ENCODE measurements at regions not wholly inside any gene's neighbourhood (a gene's known extent, or its start where the extent isn't known, plus 50 kb on each side); places are given as distances from the start of the nearest gene placed in this dataset.

GRCh38 chr4:145348291-145348690, 133.4 kb upstream of the SMAD1 start:
- in situ Hi-C loops (cut with HindIII; ENCODE audit: low sequenced_read_pairs), result no loop called here

GRCh38 chr4:145347684-145348083, 134.0 kb upstream of the SMAD1 start:
- in situ Hi-C loops (cut with HindIII; ENCODE audit: low sequenced_read_pairs), result no loop called here

GRCh38 chr4:145346081-145346480, 135.6 kb upstream of the SMAD1 start:
- in situ Hi-C loops (cut with HindIII; ENCODE audit: low sequenced_read_pairs), result no loop called here

- in situ Hi-C loops (cut with HindIII; ENCODE audit: low sequenced_read_pairs), result no loop called here
Observed at GRCh38 chr4:145345401-145345800, 136.3 kb upstream of the SMAD1 start.

- in situ Hi-C loops (cut with HindIII; ENCODE audit: low sequenced_read_pairs), result no loop called here
Observed at GRCh38 chr4:145341381-145341780, 140.3 kb upstream of the SMAD1 start.

GRCh38 chr4:145340071-145340675, 141.5 kb upstream of the SMAD1 start:
- in situ Hi-C loops (cut with HindIII; ENCODE audit: low sequenced_read_pairs), result no loop called here

- in situ Hi-C loops (cut with HindIII; ENCODE audit: low sequenced_read_pairs), result no loop called here
Observed at GRCh38 chr4:145339075-145339725, 142.5 kb upstream of the SMAD1 start.

GRCh38 chr4:145338568-145338967, 143.1 kb upstream of the SMAD1 start:
- in situ Hi-C loops (cut with HindIII; ENCODE audit: low sequenced_read_pairs), result no loop called here

GRCh38 chr4:145337391-145337790, 144.3 kb upstream of the SMAD1 start:
- in situ Hi-C loops (cut with HindIII; ENCODE audit: low sequenced_read_pairs), result no loop called here

- in situ Hi-C loops (cut with HindIII; ENCODE audit: low sequenced_read_pairs), result no loop called here
Observed at GRCh38 chr4:145333786-145334185, 147.9 kb upstream of the SMAD1 start.

- in situ Hi-C loops (cut with HindIII; ENCODE audit: low sequenced_read_pairs), result no loop called here
Observed at GRCh38 chr4:145326491-145326890, 146.1 kb upstream of the OTUD4 start.

GRCh38 chr4:145324161-145324560, 143.8 kb upstream of the OTUD4 start:
- in situ Hi-C loops (cut with HindIII; ENCODE audit: low sequenced_read_pairs), result no loop called here

- in situ Hi-C loops (cut with HindIII; ENCODE audit: low sequenced_read_pairs), result no loop called here
Observed at GRCh38 chr4:145320294-145320693, 139.9 kb upstream of the OTUD4 start.

- in situ Hi-C loops (cut with HindIII; ENCODE audit: low sequenced_read_pairs), result no loop called here
Observed at GRCh38 chr4:145319751-145320150, 139.4 kb upstream of the OTUD4 start.

GRCh38 chr4:145316897-145317574, 136.6 kb upstream of the OTUD4 start:
- in situ Hi-C loops (cut with HindIII; ENCODE audit: low sequenced_read_pairs), result no loop called here

- in situ Hi-C loops (cut with HindIII; ENCODE audit: low sequenced_read_pairs), result no loop called here
Observed at GRCh38 chr4:145315811-145316225, 135.4 kb upstream of the OTUD4 start.

GRCh38 chr4:145308598-145308997, 128.2 kb upstream of the OTUD4 start:
- in situ Hi-C loops (cut with HindIII; ENCODE audit: low sequenced_read_pairs), result no loop called here

- in situ Hi-C loops (cut with HindIII; ENCODE audit: low sequenced_read_pairs), result no loop called here
Observed at GRCh38 chr4:145307763-145308430, 127.5 kb upstream of the OTUD4 start.

GRCh38 chr4:145307120-145307519, 126.7 kb upstream of the OTUD4 start:
- in situ Hi-C loops (cut with HindIII; ENCODE audit: low sequenced_read_pairs), result no loop called here

- in situ Hi-C loops (cut with HindIII; ENCODE audit: low sequenced_read_pairs), result no loop called here
Observed at GRCh38 chr4:145302725-145303124, 122.3 kb upstream of the OTUD4 start.

GRCh38 chr4:145301386-145302080, 121.1 kb upstream of the OTUD4 start:
- in situ Hi-C loops (cut with HindIII; ENCODE audit: low sequenced_read_pairs), result no loop called here
